Kidney (tissue), 13 donors: ENCODE measurements at regions not wholly inside any gene's neighbourhood (a gene's known extent, or its start where the extent isn't known, plus 50 kb on each side); places are given as distances from the start of the nearest gene placed in this dataset.

ENCODE experiments used
- DNase-seq, 5 donors: peaks; one replicate each; pipeline ENCODE4 v3.0.0-alpha.2; 2013 to 2020
- FAIRE-seq: peaks from 2 replicates; lab custom pipeline; 2012; peaks lifted over from hg19 to GRCh38; lab: Jason Lieb, UNC
- H3K27ac ChIP-seq, 2 donors: one replicate each; pipeline ENCODE4 v1.7.0; 2013; ENCODE audit warnings: low read depth in 2 of 2, low read length in 2 of 2, inconsistent platforms in 1 of 2
- H3K27me3 ChIP-seq: one replicate; pipeline ENCODE4 v1.7.1; 2013; ENCODE audit warnings: low read length, inconsistent platforms; ENCODE audit not compliant: control insufficient read depth, insufficient read depth
- H3K36me3 ChIP-seq, 3 donors: one replicate each; pipeline versions ENCODE4 v1.7.0 to v1.7.1; 2013; ENCODE audit warnings: low read length in 3 of 3, control low read depth in 1 of 3, inconsistent platforms in 1 of 3; ENCODE audit not compliant: insufficient read depth in 3 of 3, control insufficient read depth in 2 of 3
- H3K4me1 ChIP-seq, 3 donors: one replicate each; pipeline versions ENCODE4 v1.7.0 to v1.7.1; 2013; ENCODE audit warnings: low read length in 3 of 3, inconsistent platforms in 1 of 3, low read depth in 1 of 3; ENCODE audit not compliant: control insufficient read depth in 2 of 3, insufficient read depth in 2 of 3
- H3K4me3 ChIP-seq, 3 donors: one replicate each; pipeline versions ENCODE4 v1.7.0 to v1.8.1; 2013; ENCODE audit warnings: low read length in 3 of 3, control low read depth in 1 of 3, inconsistent platforms in 1 of 3
- H3K9ac ChIP-seq, 3 donors: one replicate each; pipeline versions ENCODE4 v1.7.0 to v1.7.1; 2013; ENCODE audit warnings: low read length in 3 of 3, control low read depth in 1 of 3, inconsistent platforms in 1 of 3
- H3K9me3 ChIP-seq, 3 donors: one replicate each; pipeline versions ENCODE4 v1.7.0 to v1.7.1; 2013; ENCODE audit warnings: low read length in 3 of 3, control low read depth in 1 of 3, inconsistent platforms in 1 of 3; ENCODE audit not compliant: control insufficient read depth in 2 of 3, insufficient read depth in 1 of 3
- intact Hi-C: fragments of 100-400 bp; cut with DNase I; formaldehyde crosslinking; loops from one replicate; pipeline ENCODE4 v1.11.1; 2022
- TF ChIP-seq, protein P1 (sequence below): IDR thresholded peaks from 3 replicates; pipeline ENCODE4 v1.5.1; 2012; ENCODE audit warnings: mild to moderate bottlenecking, moderate library complexity, borderline replicate concordance; ENCODE audit not compliant: insufficient read depth; ENCODE audit errors: extremely low read depth
- donor health status: control.
- donor health status: control.
- donor health status: control.
- donor health status: control.
- donor health status: control.
- donor health status: DM: yes; HTN: yes; CAD: no.
- donor health status: Normal renal cell carcinoma (clear cell type).

DNA sequence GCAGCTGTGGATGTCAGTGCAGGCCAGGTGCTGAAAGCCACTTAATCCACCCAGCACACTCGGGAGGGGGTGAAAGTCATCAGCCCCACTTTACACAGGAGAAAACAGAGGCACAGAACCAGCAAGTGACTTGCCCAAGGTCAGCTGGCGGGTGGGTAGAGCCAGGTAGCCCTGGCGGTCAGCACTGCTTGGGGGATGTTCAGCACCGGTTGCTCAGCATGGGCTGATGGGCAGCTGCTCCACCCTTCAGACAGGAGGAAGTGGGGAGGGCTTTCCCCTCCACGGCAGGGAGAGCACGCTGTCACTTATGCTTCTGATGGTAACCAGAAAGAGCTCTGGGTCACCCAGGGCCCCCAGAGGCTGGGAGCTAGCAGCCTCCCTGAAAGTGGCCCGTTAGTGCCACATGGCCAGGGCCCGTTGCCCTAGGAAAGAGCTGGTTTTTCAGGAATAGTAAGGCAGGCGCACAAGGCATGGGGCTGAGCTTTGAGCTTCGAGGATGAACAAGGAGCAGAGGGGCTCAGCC, 417.9 kb downstream of the CTTN start:
- Histone ChIP-seq H3K27ac (no peak overlapping the region), H3K9ac (no peak overlapping the region), H3K36me3 (peaks cover 0 to 6% (median 0%) of the 10 kb centered on the region in 3 donors), H3K4me3 (no peak overlapping the region), H3K27me3 (no peaks in the 10 kb centered on the region), H3K4me1 (no peaks in the 10 kb centered on the region), H3K9me3 (no peaks in the 10 kb centered on the region)
- intact Hi-C loops: no loop called here
- TF ChIP-seq, protein P1, sequence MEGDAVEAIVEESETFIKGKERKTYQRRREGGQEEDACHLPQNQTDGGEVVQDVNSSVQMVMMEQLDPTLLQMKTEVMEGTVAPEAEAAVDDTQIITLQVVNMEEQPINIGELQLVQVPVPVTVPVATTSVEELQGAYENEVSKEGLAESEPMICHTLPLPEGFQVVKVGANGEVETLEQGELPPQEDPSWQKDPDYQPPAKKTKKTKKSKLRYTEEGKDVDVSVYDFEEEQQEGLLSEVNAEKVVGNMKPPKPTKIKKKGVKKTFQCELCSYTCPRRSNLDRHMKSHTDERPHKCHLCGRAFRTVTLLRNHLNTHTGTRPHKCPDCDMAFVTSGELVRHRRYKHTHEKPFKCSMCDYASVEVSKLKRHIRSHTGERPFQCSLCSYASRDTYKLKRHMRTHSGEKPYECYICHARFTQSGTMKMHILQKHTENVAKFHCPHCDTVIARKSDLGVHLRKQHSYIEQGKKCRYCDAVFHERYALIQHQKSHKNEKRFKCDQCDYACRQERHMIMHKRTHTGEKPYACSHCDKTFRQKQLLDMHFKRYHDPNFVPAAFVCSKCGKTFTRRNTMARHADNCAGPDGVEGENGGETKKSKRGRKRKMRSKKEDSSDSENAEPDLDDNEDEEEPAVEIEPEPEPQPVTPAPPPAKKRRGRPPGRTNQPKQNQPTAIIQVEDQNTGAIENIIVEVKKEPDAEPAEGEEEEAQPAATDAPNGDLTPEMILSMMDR: no peak
- DNase-seq (no peak), FAIRE-seq (no peak)

DNA sequence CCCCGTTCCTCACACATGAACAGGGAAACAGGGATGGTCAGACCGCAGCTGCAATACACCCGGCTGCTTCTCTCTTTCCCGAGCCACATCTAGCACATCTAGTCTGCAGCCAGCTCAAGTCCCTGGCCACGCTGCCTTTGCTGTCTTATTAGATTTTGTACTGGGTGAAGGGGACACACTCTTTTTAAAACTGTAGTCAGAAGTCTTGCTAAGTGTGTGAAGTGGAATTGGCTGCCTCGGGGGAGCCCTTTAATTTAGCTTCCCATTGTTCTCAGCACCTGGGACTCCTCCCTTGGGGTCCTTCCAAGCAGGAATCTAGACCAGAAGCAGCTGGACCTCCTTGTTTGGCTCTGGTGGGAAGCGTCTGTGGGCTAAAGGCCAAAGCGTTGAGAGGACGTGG, 420.0 kb downstream of the CTTN start:
- intact Hi-C loops: no loop called here
- no peaks in the 10 kb centered on the region for H3K27me3 ChIP-seq
- FAIRE-seq: no peak

DNA sequence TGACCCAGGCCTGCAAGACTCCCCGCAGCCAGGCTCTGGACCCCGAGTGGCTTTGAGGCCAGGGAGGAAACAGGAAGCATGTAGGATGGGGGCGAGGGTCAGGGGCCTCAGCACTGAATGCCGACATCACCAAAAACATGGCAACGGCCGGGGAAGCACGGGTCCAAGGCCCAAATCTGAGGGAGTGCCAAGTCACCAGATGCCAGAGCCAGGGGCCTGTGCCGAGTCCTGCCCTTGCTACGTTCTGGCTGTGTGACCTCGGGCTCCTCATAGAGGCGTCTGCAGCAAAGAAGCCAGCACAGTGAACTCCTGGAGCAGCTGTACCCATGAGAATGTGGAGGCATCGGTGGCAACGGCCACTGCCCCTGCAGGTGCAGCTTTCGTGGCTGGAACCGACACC, 420.7 kb downstream of the CTTN start:
- intact Hi-C loops: no loop called here
- Histone ChIP-seq H3K27me3 (peaks cover 3% of the 10 kb centered on the region), H3K4me1 (no peaks in the 10 kb centered on the region), H3K9ac (no peak overlapping the region), H3K27ac (no peak overlapping the region), H3K9me3 (no peaks in the 10 kb centered on the region), H3K4me3 (no peak overlapping the region), H3K36me3 (no peaks in the 10 kb centered on the region)
- TF ChIP-seq, protein P1: no peak
- DNase-seq (no peak), FAIRE-seq (no peak)

More for the DNA sequence above, 420.0 kb downstream of the CTTN start:
- H3K27ac ChIP-seq: no peak overlapping the region
- H3K4me1 ChIP-seq: no peaks in the 10 kb centered on the region
- TF ChIP-seq, protein P1: no peak
- no peak overlapping the region for H3K9ac ChIP-seq
- no peaks in the 10 kb centered on the region for H3K9me3 ChIP-seq
- no peaks in the 10 kb centered on the region for H3K36me3 ChIP-seq
- no peak for DNase-seq
- H3K4me3 ChIP-seq: no peak overlapping the region

DNA sequence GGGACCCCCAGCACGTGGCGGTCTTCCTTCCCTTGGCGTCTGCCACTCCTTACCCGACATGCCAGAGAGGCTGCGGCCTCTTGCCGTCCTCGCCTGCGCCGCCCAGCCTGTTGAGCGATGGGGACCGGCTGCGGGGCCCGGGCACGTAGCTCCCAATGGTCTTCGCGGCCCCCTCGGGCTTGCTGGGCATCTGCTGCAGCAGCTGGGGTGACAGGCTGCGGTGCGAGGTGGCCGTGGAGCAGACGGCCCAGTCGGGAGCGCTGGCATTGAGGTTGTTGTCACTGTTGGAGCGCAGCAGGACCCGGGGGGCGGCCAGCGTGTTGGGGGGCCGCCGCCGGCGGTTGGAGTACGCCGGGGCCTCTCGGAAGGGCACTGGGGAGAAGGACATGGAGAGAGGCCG, 422.0 kb downstream of the CTTN start:
- no peak for FAIRE-seq
- TF ChIP-seq, protein P1: no peak
- DNase-seq: no peak
- H3K4me1 ChIP-seq: no peaks in the 10 kb centered on the region
- intact Hi-C loops: no loop called here
- H3K9me3 ChIP-seq: no peaks in the 10 kb centered on the region
- no peak overlapping the region for H3K4me3 ChIP-seq
- peaks cover 3% of the 10 kb centered on the region for H3K27me3 ChIP-seq
- no peaks in the 10 kb centered on the region for H3K36me3 ChIP-seq
- no peak overlapping the region for H3K9ac ChIP-seq
- H3K27ac ChIP-seq: no peak overlapping the region
